Body of pancreas (tissue), 4 donors: ENCODE measurements at regions not wholly inside any gene's neighbourhood (a gene's known extent, or its start where the extent isn't known, plus 50 kb on each side); places are given as distances from the start of the nearest gene placed in this dataset.

Experiments used
- POLR2A ChIP-seq, 3 donors: fragments of 450-650 bp; IDR thresholded peaks; one replicate each; pipeline ENCODE4 v1.6.1; 2016; ENCODE audit warnings: antibody characterized with exemption in 3 of 3, mild to moderate bottlenecking in 2 of 3
- TF ChIP-seq, protein P1 (sequence below), 7 experiments: fragments of 450-650 bp in 4 of 7; fragments of 200-600 bp in 3 of 7; sonication (generic) in 3 of 7; IDR thresholded peaks; one replicate each; pipeline ENCODE4 v1.5.1; 2016 to 2019; ENCODE audit warnings: antibody characterized with exemption in 7 of 7

GRCh38 chr9:19595003-19595402 is 186.2 kb downstream of the ACER2 start:
- TF ChIP-seq, protein P1, sequence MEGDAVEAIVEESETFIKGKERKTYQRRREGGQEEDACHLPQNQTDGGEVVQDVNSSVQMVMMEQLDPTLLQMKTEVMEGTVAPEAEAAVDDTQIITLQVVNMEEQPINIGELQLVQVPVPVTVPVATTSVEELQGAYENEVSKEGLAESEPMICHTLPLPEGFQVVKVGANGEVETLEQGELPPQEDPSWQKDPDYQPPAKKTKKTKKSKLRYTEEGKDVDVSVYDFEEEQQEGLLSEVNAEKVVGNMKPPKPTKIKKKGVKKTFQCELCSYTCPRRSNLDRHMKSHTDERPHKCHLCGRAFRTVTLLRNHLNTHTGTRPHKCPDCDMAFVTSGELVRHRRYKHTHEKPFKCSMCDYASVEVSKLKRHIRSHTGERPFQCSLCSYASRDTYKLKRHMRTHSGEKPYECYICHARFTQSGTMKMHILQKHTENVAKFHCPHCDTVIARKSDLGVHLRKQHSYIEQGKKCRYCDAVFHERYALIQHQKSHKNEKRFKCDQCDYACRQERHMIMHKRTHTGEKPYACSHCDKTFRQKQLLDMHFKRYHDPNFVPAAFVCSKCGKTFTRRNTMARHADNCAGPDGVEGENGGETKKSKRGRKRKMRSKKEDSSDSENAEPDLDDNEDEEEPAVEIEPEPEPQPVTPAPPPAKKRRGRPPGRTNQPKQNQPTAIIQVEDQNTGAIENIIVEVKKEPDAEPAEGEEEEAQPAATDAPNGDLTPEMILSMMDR (IDR thresholded peaks at IDR 0.05), result no peak
- TF ChIP-seq POLR2A (IDR thresholded peaks at IDR 0.05), result no peak
